ENCODE measurements at regions not wholly inside any gene's neighbourhood (a gene's known extent, or its start where the extent isn't known, plus 50 kb on each side); places are given as distances from the start of the nearest gene placed in this dataset.
"Not testable (repeated sequence)": the region's sequence is repeated elsewhere in the genome, so short reads cannot be mapped to it uniquely, and the experiment has no call there.

DNA sequence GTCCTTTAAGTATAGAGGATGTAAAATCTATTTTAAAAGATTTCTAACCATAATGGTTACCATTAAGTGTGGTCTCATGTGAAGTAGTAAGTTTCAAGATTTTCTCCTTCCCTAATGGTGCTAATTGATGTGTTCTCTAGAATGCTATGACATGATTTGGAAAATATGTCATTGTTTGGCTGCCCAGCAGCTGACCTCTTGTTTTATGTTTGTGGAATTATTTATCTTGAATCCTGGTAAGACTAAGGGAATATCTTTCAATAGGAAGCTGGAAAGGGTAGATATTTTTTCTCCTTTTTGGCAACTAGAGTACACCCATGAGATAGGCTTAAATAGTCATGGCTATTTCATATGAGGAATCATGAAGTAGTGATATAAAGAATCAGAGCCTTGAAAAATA lies 139.8 kb upstream of the CHODL start:
- DNase-seq, result no peak

DNA sequence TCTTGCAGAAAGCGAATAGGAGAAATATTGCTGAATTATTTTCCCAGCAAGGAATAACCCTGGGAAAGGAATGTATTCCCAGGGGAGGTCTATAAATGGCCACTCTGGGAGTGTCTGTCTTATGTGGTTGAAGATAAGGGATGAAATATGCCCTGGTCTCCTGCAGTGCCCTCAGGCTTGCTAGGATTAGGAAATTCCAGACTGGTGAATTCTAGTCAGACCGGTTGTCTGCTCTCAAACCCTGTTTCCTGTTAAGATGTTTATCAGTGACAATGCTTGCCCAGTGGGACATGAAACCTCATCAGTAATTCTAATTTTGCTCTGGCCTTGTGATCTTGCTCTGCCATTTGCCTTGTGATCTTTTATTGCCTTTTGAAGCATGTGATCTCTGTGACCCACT lies 148.2 kb upstream of the CHODL start:
- not testable (repeated sequence) for DNase-seq

- DNase-seq, result no peak
Observed at GRCh38 chr21:18089786-18090185, 154.8 kb upstream of the CHODL start.

- no peak for DNase-seq
Observed at GRCh38 chr21:18070392-18070791, 174.2 kb upstream of the CHODL start.

DNA sequence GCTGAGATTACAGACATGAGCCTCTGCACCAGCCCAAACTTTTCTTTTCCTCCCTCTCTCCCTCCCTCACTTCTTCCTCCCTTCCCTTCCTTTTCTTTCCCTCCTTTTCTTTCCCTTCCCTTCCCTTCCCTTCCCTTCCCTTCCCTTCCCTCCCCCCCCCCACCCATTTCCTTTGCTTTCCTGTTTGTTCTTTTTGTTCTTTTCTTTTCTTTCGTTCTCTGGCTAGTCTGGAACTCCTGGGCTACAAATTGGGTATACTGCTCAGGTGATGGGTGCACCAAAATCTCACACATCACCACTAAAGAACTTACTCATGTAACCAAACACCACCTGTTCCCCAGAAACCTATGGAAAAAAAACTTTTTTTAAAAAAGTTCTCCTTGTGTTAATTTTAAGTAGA lies 174.8 kb upstream of the CHODL start:
- DNase-seq, result no peak

DNA sequence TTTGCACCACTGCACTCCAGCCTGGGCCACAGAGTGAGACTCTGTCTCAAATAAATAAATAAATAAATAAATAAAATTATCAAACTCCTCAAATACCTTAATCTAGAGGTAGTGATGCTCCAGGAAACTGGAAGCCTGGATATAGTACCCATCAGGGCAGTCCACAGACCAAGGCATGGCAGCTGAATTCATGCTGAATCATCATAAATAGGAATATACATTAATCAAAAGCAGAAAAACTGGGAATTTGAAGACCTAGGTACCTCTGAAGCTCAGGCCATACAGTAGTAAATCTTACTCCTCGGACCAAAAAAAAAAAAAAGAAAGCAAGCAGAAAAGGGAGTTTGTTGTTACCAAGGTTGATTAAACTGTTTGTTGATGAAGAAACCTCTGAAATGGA lies 184.2 kb upstream of the CHODL start:
- DNase-seq, result no peak

DNA sequence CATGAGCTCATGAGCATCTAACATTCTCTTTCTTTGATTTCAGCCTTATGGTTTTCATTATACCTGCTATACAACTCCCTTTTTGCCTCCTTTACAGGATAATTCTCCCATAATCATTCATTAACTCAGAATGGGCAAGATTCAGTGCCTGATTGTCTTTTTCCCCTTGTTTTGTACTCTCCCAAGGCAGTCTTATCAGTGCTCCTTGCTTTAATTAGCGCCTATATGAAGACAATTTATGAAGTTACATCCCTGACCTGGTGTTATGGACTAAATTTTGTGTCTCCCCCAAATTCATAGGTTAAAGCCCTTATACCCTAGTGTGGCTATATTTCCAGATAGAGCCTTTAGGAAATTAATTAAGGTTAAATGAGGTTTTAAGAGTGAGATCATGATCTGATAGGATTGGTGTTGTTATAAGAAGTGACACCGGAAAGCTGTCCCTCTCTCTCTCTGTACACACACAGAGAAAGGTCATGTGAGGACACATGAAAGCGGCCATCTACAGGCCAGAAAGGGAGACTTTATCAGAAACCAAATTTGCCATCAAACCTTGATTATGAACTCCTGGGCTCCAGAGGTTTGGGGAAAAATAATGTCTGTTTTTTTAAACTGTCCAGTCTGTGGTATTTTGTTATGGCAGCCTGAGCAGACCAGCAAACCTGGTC lies 185.8 kb upstream of the CHODL start:
- DNase-seq, result no peak

GRCh38 chr21:18053151-18053550 lies 191.5 kb upstream of the CHODL start:
- DNase-seq, result no peak

- no peak for DNase-seq
Observed at GRCh38 chr21:18049461-18049860, 195.2 kb upstream of the CHODL start.

GRCh38 chr21:18041012-18041411 lies 203.6 kb upstream of the CHODL start:
- no peak for DNase-seq

- DNase-seq, result no peak
Observed at GRCh38 chr21:18030248-18030647, 211.1 kb upstream of the C21orf91 start.

DNA sequence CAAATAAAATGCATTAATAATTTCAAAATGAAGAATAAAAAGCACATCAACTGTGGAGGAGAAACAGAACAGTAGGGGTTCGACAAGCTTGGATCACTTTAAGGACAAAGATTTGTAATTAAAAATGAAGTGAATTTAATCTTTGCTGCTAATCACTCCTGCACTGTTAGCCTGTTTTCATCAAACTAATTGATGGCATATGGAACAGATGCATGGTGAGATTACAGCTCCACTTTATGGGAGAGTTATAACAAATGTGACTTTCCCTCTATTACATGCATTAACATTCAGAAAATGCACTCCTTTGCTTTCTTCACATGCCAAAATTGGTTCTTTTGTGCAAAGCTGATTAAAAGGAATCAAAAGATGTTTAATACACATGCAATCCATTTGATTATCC lies 207.2 kb upstream of the C21orf91 start:
- DNase-seq, result no peak

GRCh38 chr21:18023711-18024110 lies 204.6 kb upstream of the C21orf91 start:
- DNase-seq, result no peak

GRCh38 chr21:18023157-18023556 lies 204.0 kb upstream of the C21orf91 start:
- DNase-seq, result no peak

GRCh38 chr21:18007121-18007520 lies 188.0 kb upstream of the C21orf91 start:
- no peak for DNase-seq

DNA sequence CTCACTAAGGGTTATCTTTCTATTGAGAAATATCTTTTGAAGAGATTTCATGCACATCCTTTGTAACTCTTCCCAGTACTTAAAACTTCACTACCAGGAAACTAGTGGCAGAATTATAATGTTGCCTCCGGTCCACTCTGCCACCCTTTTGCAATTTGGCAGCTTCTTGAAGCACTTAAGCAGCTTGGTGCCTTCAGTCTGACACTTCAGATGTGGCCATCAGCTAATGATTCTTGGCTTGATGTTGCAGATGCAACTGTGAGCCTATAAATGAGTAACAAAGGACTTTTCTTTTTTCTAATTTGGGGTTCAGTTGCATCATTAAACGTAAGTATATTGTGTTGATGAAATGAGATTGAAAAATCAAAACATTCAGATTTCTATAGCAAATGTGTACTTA lies 187.5 kb upstream of the C21orf91 start:
- DNase-seq, result no peak

GRCh38 chr21:18002393-18002792 lies 183.2 kb upstream of the C21orf91 start:
- DNase-seq, result no peak

- no peak for DNase-seq
Observed at GRCh38 chr21:18000981-18001686, 182.0 kb upstream of the C21orf91 start.

- DNase-seq, result not testable (repeated sequence)
Observed at GRCh38 chr21:17998599-17998998, 179.4 kb upstream of the C21orf91 start.

GRCh38 chr21:17989780-17990179 lies 170.6 kb upstream of the C21orf91 start:
- no peak for DNase-seq

- no peak for DNase-seq
Observed at GRCh38 chr21:17988102-17988437, 168.9 kb upstream of the C21orf91 start.

DNA sequence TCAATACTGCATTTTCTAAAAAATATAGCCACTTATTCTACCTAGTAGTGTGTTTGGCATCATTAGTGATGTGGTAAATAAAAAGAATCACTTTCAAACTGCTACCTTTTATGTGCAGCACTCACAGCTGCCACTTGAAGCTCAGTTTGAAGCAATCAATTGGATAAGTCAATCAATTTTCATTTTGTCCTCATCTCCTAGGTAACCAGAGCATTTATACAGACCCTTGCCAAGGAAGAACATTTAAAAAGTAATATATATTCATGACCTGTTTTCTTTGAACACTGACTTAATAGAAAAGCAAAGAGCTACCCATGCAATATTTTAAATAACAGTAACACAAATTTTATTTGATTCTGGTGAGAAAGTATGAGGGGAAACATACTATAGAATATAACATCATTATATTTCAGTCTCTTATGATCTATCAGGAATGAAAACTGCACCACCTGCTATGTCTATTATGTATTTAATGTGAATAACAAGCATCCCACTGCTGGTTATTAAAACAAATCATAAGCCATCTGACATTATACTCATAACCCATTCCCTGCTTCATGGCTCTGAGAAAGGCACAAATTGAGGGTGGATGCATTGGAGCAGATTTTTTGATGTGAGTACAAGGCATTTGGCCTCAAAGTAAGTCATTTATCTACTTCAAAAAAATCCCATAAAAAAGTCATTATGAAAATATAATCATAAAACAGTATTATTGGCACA lies 168.4 kb upstream of the C21orf91 start:
- DNase-seq, result no peak

DNA sequence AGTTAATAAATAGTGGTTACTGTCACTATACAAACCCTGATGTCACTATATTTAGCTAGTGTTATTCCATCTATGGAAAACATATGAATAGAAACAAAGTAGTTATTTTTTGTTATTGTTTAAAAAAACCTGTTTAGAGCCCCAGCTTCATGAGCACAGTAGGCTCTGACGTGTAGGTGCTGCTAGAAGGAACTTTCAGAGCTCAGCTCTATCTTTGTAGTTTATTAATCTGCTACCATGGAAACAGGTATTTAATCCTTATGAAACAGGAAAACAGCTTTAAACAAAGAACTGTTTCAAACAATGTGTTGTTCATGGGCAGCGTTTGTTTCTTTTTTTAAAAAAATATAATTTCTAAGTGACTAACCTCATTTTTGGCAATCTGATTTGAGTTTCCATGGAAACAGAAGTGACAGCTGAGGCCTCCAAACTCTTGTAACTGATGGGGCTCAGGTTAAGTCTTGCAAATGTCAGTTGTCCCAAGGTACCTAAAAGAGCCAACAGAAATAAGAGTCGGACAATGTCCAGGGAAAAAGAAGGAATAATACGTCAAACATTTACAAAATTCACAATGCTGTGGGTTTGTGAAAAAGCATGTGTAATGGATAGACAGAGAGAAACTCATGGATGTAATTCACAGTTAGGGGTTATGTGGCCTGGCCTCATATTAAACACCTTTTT lies 162.0 kb upstream of the C21orf91 start:
- DNase-seq, result no peak
